K562 (cell line): ENCODE measurements at regions not wholly inside any gene's neighbourhood (a gene's known extent, or its start where the extent isn't known, plus 50 kb on each side); places are given as distances from the start of the nearest gene placed in this dataset.

Experiments used
- ATAC-seq: fragments of 200-7000 bp; cut with Tn5 transposase; 3 replicates; pipeline ENCODE4 v1.9.1; 2020; ENCODE audit warnings: moderate library complexity
- BruUV-seq: library from RNA; stranded (reverse); fragments of 400-500 nt; replicated peaks from 2 replicates; lab custom pipeline; 2021; lab: Mats Ljungman, UMichigan
- CTCF ChIA-PET: fragments of 300-600 bp; formaldehyde crosslinking; extraction: SDS; loops from one replicate; lab custom pipeline; 2021; ENCODE audit warnings: low intra/inter-chr PET ratio; lab: Yijun Ruan, JAX
- POLR2A ChIA-PET: fragments of 300-600, 350-650 bp; sonication (Branson Sonifier 250); formaldehyde crosslinking; extraction: SDS; loops from one replicate; lab custom pipeline; 2021; ENCODE audit warnings: antibody characterized with exemption, inconsistent platforms; lab: Yijun Ruan, JAX
- DNase-seq, 4 experiments: peaks; one replicate each; pipeline versions ENCODE4 v3.0.0 to v3.0.0-alpha.2; 2011 to 2018; ENCODE audit warnings: low spot score in 3 of 4, mixed read lengths in 3 of 4; ENCODE audit errors: extremely low read depth in 1 of 4
- FAIRE-seq: peaks from 2 replicates; lab custom pipeline; 2011; peaks lifted over from hg19 to GRCh38; lab: Jason Lieb, UNC
- H2AFZ ChIP-seq: 2 replicates; pipeline ENCODE4 v1.6.0; 2011; ENCODE audit warnings: low read depth, low read length, control low read depth, inconsistent platforms
- H3K27ac ChIP-seq: fragments of 200-600 bp; 3 replicates; pipeline ENCODE4 v1.8.0; 2011; ENCODE audit warnings: low read depth, mild to moderate bottlenecking, control low read depth, inconsistent platforms, low read length, moderate library complexity, mixed read lengths; ENCODE audit errors: extremely low read depth
- H3K27me3 ChIP-seq, 2 experiments: fragments of 300-600 bp in 1 of 2; 2 replicates in 1 of 2; 3 replicates in 1 of 2; pipeline versions ENCODE4 v1.6.0 to v1.8.0; 2011; ENCODE audit warnings: inconsistent platforms in 2 of 2, low read length in 2 of 2, mild to moderate bottlenecking in 1 of 2, mixed read lengths in 1 of 2, moderate library complexity in 1 of 2; ENCODE audit not compliant: control insufficient read depth in 2 of 2, insufficient read depth in 2 of 2
- H3K36me3 ChIP-seq: fragments of 300-600 bp; 3 replicates; pipeline ENCODE4 v1.8.0; 2011; ENCODE audit warnings: mild to moderate bottlenecking, low read length, inconsistent platforms; ENCODE audit not compliant: control insufficient read depth, insufficient read depth
- H3K4me1 ChIP-seq, 2 experiments: fragments of 200-600 bp in 1 of 2; replicated peaks in 1 of 2; 2 replicates in 1 of 2; 3 replicates in 1 of 2; pipeline versions ENCODE4 v1.5.1 to v1.8.0; 2011; ENCODE audit warnings: inconsistent platforms in 2 of 2, low read length in 2 of 2, mild to moderate bottlenecking in 1 of 2, mixed read lengths in 1 of 2, moderate library complexity in 1 of 2; ENCODE audit not compliant: control insufficient read depth in 2 of 2, insufficient read depth in 2 of 2
- H3K4me2 ChIP-seq: 2 replicates; pipeline ENCODE4 v1.6.1; 2011; ENCODE audit warnings: low read length, control low read depth, inconsistent platforms, mixed read lengths; ENCODE audit not compliant: insufficient read depth
- H3K4me3 ChIP-seq: fragments of 200-600 bp; sonication (generic), shearing (Covaris generic); 2 replicates; pipeline ENCODE4 v1.5.1; 2016; ENCODE audit warnings: control low read depth, inconsistent platforms
- H3K79me2 ChIP-seq: fragments of 200-600 bp; 3 replicates; pipeline ENCODE4 v1.8.0; 2011; ENCODE audit warnings: low read length, inconsistent platforms; ENCODE audit not compliant: control insufficient read depth, insufficient read depth
- H3K9ac ChIP-seq, 2 experiments: 2 replicates each; pipeline versions ENCODE4 v1.6.0 to v1.6.1; 2011; ENCODE audit warnings: low read depth in 2 of 2, low read length in 2 of 2, control low read depth in 1 of 2, inconsistent platforms in 1 of 2, mild to moderate bottlenecking in 1 of 2, mixed read lengths in 1 of 2; ENCODE audit not compliant: insufficient read depth in 1 of 2
- H3K9me1 ChIP-seq: one replicate; pipeline ENCODE4 v1.6.0; 2011; ENCODE audit warnings: inconsistent platforms, mild to moderate bottlenecking, low read length, moderate library complexity; ENCODE audit not compliant: control insufficient read depth, insufficient read depth
- H3K9me3 ChIP-seq: replicated peaks from 2 replicates; pipeline ENCODE4 v1.5.1; 2011; ENCODE audit warnings: low read depth, low read length, inconsistent platforms; ENCODE audit not compliant: control insufficient read depth, insufficient read depth
- H4K20me1 ChIP-seq: replicated peaks from 2 replicates; pipeline ENCODE4 v1.6.1; 2011; ENCODE audit warnings: low read length, inconsistent platforms, mixed read lengths; ENCODE audit not compliant: control insufficient read depth, insufficient read depth
- LEF1 ChIP-seq: fragments of 450-650 bp; IDR thresholded peaks from 2 replicates; pipeline ENCODE4 v1.6.1; 2016; ENCODE audit warnings: mild to moderate bottlenecking
- RBM25 ChIP-seq: fragments of 200-400 bp; formaldehyde crosslinking; IDR thresholded peaks from 2 replicates; pipeline ENCODE4 v1.6.1; 2018; ENCODE audit warnings: low read length, low read depth, moderate library complexity; ENCODE audit not compliant: severe bottlenecking
- ZNF197 ChIP-seq: fragments of 200-800 bp; sonication (Bioruptor generic); IDR thresholded peaks from 2 replicates; pipeline ENCODE4 v1.6.1; 2016; ENCODE audit warnings: low read depth, missing genetic modification characterization, missing compliant biosample characterization
- ZNF3 ChIP-seq: fragments of 250-450 bp; sonication (Bioruptor Pico); IDR thresholded peaks from 2 replicates; pipeline ENCODE4 v1.5.0; 2021; ENCODE audit warnings: mild to moderate bottlenecking, moderate library complexity
- ZNF778 ChIP-seq: fragments of 450-650 bp; formaldehyde crosslinking; IDR thresholded peaks from 2 replicates; pipeline ENCODE4 v1.4.0; 2020; ENCODE audit warnings: mild to moderate bottlenecking, moderate library complexity
- WGBS: fragments of 100-300 bp; shearing (Covaris generic); methylation state at CpG from one replicate; pipeline ENCODE4 v1.1.6; 2016; ENCODE audit warnings: low coverage, mixed read lengths; ENCODE audit not compliant: insufficient coverage; ENCODE audit errors: missing lambda C conversion rate; 5-methylcytosine and 5-hydroxymethylcytosine counted together
- in situ Hi-C: fragments of 300-500 bp; cut with MboI; formaldehyde crosslinking; loops from 4 replicates; pipeline ENCODE4 v1.15.0; 2018; ENCODE audit warnings: inconsistent platforms, mixed read lengths
- intact Hi-C: fragments of 100-400 bp; cut with micrococcal nuclease; formaldehyde crosslinking; loops from 2 replicates; pipeline ENCODE4 v1.14.2; 2022
- TF ChIP-seq, protein P1 (sequence below), 2 experiments: fragments of 150-350 bp in 1 of 2; IDR thresholded peaks; 2 replicates each; pipeline ENCODE4 v1.6.1; 2012 to 2016; ENCODE audit warnings: low read depth in 2 of 2, low read length in 2 of 2, mild to moderate bottlenecking in 1 of 2, moderate library complexity in 1 of 2

DNA sequence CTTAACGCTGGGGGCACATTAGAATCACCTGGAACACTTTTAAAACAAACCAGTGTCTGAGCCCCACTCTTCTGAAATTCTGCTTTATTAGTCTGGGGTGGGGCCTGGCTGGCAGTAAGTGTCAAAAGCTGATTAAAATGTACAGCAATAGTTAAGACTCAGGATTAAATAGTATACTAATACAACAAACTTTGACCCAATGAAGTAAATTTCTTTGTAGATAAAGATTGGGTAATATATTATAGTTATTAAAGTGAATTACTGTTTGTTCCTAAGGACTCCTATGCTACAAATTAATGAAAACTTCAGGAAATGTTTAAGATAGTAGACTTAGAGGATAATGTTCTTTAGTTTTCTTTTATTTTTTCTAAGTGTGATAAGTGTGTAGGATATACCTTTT is 160.9 kb downstream of the FAM124B start:
- Histone ChIP-seq H3K9ac (no peak overlapping the region), H3K4me1 (no peaks in the 10 kb centered on the region), H3K27ac (no peak overlapping the region), H3K79me2 (no peaks in the 10 kb centered on the region), H3K4me2 (no peak overlapping the region), H4K20me1 (no peaks in the 10 kb centered on the region), H3K9me3 (no peaks in the 10 kb centered on the region), H3K4me3 (no peak overlapping the region), H2AFZ (no peak overlapping the region), H3K9me1 (no peaks in the 10 kb centered on the region), H3K36me3 (no peaks in the 10 kb centered on the region), H3K27me3 (no peaks in the 10 kb centered on the region)
- in situ Hi-C loops (no loop called here), intact Hi-C loops (no loop called here)
- no peak for DNase-seq
- FAIRE-seq, result no peak
- no peak for ATAC-seq
- no TSS peak for BruUV-seq
- 0% methylated on average over 1 of the region's 1 CpG for WGBS
- ChIA-PET CTCF (no interaction called here), POLR2A (interaction anchor here (0.6 kb wide), 1 partner anchor 145 kb away, joined by 3 read pairs; no protein-coding TSS in a partner anchor)
- TF ChIP-seq ZNF778 (CRISPR knock-in tag) (no peak), ZNF197 (no peak), ZNF3 (no peak), LEF1 (no peak), RBM25 (no peak)
- TF ChIP-seq, protein P1, sequence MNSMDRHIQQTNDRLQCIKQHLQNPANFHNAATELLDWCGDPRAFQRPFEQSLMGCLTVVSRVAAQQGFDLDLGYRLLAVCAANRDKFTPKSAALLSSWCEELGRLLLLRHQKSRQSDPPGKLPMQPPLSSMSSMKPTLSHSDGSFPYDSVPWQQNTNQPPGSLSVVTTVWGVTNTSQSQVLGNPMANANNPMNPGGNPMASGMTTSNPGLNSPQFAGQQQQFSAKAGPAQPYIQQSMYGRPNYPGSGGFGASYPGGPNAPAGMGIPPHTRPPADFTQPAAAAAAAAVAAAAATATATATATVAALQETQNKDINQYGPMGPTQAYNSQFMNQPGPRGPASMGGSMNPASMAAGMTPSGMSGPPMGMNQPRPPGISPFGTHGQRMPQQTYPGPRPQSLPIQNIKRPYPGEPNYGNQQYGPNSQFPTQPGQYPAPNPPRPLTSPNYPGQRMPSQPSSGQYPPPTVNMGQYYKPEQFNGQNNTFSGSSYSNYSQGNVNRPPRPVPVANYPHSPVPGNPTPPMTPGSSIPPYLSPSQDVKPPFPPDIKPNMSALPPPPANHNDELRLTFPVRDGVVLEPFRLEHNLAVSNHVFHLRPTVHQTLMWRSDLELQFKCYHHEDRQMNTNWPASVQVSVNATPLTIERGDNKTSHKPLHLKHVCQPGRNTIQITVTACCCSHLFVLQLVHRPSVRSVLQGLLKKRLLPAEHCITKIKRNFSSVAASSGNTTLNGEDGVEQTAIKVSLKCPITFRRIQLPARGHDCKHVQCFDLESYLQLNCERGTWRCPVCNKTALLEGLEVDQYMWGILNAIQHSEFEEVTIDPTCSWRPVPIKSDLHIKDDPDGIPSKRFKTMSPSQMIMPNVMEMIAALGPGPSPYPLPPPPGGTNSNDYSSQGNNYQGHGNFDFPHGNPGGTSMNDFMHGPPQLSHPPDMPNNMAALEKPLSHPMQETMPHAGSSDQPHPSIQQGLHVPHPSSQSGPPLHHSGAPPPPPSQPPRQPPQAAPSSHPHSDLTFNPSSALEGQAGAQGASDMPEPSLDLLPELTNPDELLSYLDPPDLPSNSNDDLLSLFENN (IDR thresholded peaks at IDR 0.05; ENCODE audit: low read depth in 2 of 2, low read length in 2 of 2), result no peak
